ENCODE measurements at regions not wholly inside any gene's neighbourhood (a gene's known extent, or its start where the extent isn't known, plus 50 kb on each side); places are given as distances from the start of the nearest gene placed in this dataset.

DNA sequence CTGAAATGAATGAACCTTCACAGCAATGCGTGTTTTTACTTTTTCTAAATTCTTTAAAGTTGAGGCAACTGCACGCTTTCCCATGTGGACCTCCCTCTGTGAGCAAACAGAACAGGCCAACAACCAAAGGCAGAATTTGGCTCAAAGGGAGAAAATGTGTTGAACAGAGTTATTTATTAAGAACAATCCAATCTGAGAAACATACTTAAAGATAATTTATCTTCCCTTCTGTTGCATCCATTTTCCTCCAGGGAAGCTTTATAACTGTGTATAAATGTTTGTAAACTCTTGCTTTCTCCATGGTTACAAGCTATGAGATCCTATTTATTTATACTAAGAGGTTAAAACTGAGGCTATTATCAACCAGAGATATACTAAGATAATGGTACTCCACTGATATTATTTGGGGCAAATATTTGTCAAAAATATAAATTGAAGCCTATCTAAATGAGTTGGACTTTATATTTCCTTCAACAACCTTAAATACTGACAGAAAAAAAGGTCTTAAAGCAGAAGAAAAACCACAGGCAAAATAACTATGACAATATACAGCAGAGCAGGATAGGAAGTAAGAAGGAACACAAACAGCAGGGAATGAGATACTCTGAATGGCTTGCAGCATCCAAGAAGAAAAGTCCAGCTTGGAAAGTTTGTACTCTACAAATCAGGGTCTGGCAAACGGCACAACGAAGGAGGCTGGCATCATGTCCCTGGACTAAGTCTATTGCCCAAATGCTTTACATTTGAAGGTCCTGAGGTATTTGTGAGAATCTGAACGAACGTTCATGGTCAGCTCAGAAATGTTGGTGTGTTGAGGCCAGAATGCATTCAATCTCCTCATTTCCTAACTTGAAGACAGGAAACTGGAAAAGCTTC is 663.2 kb upstream of the INTU start:
- Histone ChIP-seq H3K9me3 (replicated peaks; ENCODE audit: control insufficient read depth, low read depth, low read length) (no peaks in the 10 kb centered on the region), H3K36me3 (ENCODE audit: control insufficient read depth, insufficient read depth, low read length) (no peaks in the 10 kb centered on the region), H3K27ac (ENCODE audit: low read length) (peak overlapping the region; percentile 89), H3K27me3 (ENCODE audit: control insufficient read depth, insufficient read depth, low read length) (no peaks in the 10 kb centered on the region), H3K4me1 (ENCODE audit: control insufficient read depth, insufficient read depth, low read length) (peaks cover 3% of the 10 kb centered on the region), H3K4me3 (ENCODE audit: low read length) (no peak overlapping the region)
- peak; percentile 94 for DNase-seq
- WGBS (ENCODE audit: insufficient coverage) = no CpG with 5 or more reads among the region's 6 CpGs

DNA sequence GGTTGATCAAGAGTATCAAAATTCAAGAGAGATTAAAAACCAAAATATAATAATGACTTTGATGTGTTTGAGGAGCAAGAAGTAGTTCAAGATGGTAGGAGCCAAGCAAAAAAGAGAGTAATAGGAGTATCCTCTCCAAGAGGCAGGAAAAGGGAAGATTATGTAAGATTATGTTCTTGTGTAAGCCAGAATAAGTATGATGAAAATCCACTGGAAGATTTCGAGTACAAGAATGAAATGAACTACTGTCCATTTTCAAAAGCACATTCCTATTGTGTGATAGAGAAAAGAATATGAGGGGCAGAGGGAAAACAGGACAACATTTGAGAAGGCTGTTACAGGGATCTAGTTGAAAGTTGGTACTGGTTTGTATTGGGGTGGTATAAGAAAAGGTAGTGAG is 659.6 kb upstream of the INTU start:
- Histone ChIP-seq H3K27ac (ENCODE audit: low read length) (no peak overlapping the region), H3K9me3 (replicated peaks; ENCODE audit: control insufficient read depth, low read depth, low read length) (no peaks in the 10 kb centered on the region), H3K4me1 (ENCODE audit: control insufficient read depth, insufficient read depth, low read length) (peaks cover 3% of the 10 kb centered on the region), H3K4me3 (ENCODE audit: low read length) (no peak overlapping the region), H3K36me3 (ENCODE audit: control insufficient read depth, insufficient read depth, low read length) (no peaks in the 10 kb centered on the region), H3K27me3 (ENCODE audit: control insufficient read depth, insufficient read depth, low read length) (no peaks in the 10 kb centered on the region)
- DNase-seq = no peak
- WGBS (ENCODE audit: insufficient coverage) = no CpG with 5 or more reads among the region's 1 CpG

DNA sequence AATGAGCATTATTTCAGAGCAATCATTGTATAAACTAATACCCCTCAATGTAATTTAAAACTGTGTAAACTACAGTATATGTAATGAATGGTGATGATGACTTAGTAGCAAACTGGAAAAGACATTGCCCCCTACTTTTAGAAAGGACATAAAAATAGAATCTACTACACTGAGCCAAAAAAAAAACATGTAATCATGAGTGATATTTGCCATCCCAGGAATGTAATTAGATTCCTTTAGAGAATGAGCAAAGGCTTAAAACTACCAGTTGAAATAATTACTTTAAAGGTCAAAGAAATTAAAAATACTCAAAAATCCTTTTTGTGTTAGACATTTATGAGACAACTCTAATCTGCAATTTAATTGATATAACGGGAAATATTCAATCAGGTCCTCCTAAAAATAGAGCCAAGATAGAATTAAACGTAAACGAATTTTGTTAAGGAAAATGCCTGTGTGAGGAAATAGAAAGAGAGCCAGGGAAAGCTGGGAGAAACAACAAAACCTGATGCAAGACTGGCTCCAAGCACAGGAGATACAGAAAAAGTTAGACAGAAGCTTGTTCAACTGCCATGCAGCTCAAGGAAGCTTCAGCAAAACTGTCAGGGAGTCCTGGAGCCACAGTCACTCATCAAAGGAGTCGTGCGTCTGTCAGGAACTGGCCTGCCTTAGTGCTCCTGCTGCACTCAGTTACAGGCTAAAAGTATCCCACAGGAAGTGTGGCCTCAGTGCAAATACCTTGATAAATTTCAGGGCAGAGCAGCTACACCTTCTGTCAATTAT is 655.7 kb upstream of the INTU start:
- WGBS (ENCODE audit: insufficient coverage) = 29% methylated on average over 4 of the region's 5 CpGs
- H3K4me3 ChIP-seq (ENCODE audit: low read length) = no peak overlapping the region
- H3K27me3 ChIP-seq (ENCODE audit: control insufficient read depth, insufficient read depth, low read length) = no peaks in the 10 kb centered on the region
- no peak overlapping the region for H3K27ac ChIP-seq (ENCODE audit: low read length)
- no peaks in the 10 kb centered on the region for H3K36me3 ChIP-seq (ENCODE audit: control insufficient read depth, insufficient read depth, low read length)
- H3K4me1 ChIP-seq (ENCODE audit: control insufficient read depth, insufficient read depth, low read length) = no peaks in the 10 kb centered on the region
- no peaks in the 10 kb centered on the region for H3K9me3 ChIP-seq (replicated peaks; ENCODE audit: control insufficient read depth, low read depth, low read length)
- peak; percentile 50 for DNase-seq

DNA sequence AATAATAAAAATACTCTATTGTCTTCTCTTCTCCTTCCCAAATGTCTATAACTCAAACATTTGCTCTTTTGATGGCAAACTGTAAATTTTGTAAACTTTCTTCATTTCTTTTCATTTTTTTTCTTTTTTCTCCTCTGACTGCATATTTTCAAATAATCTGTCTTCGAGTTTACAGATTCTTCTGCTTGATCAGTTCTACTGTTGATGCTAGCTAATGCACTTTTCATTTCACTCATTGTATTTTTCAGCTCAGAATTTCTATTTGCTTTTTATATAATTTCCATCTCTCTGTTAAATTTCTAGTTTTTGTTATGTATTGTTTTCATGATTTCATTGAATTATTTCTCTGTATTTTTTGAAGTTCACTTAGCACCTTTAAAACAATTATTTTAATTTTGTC is 646.8 kb upstream of the INTU start:
- no peak for DNase-seq
- Histone ChIP-seq H3K4me1 (ENCODE audit: control insufficient read depth, insufficient read depth, low read length) (no peaks in the 10 kb centered on the region), H3K27ac (ENCODE audit: low read length) (no peak overlapping the region), H3K36me3 (ENCODE audit: control insufficient read depth, insufficient read depth, low read length) (no peaks in the 10 kb centered on the region), H3K4me3 (ENCODE audit: low read length) (no peak overlapping the region), H3K27me3 (ENCODE audit: control insufficient read depth, insufficient read depth, low read length) (no peaks in the 10 kb centered on the region), H3K9me3 (replicated peaks; ENCODE audit: control insufficient read depth, low read depth, low read length) (no peaks in the 10 kb centered on the region)
- no CpG with 5 or more reads among the region's 1 CpG for WGBS (ENCODE audit: insufficient coverage)

DNA sequence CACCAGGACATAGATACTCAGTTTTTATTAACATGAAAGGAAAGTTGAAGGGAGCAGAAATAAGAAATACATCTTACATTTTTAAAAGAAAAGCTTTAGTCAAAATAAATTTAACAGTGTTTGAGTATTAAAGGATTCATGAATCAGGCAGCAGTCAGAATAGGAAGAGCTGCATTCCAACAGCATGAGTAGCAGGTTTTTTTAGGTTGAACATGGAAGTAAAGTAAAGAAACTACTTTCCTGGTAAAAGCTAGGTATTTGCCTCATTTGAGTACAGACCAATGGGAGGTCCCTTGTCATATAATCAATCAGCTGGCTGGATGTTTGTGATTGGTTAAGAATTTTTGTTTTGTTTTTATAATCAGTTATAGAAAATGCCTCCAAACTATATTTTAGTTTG is 645.9 kb upstream of the INTU start:
- H3K4me3 ChIP-seq (ENCODE audit: low read length) = no peak overlapping the region
- no peaks in the 10 kb centered on the region for H3K27me3 ChIP-seq (ENCODE audit: control insufficient read depth, insufficient read depth, low read length)
- H3K4me1 ChIP-seq (ENCODE audit: control insufficient read depth, insufficient read depth, low read length) = no peaks in the 10 kb centered on the region
- peaks cover under 1% of the 10 kb centered on the region for H3K9me3 ChIP-seq (replicated peaks; ENCODE audit: control insufficient read depth, low read depth, low read length)
- DNase-seq = no peak
- no peak overlapping the region for H3K27ac ChIP-seq (ENCODE audit: low read length)
- H3K36me3 ChIP-seq (ENCODE audit: control insufficient read depth, insufficient read depth, low read length) = no peaks in the 10 kb centered on the region

DNA sequence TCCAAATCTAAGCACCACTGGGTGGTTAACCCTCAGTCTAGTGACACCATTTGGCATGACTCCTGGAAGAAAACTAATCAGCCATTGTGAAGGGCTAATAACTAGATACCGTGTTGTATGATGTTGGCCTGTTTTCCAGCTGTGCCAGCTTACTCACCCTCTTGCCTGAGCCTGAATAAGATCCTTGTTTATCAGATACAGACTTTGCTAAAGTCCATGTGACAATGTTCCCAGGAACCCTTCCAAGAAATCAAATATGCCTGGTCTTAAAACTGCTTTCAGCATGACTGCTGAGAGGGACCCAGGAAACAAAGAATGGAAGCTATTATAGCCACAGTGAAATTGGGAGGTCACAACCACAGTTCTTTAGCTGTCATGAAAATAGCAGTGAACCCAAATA is 640.8 kb upstream of the INTU start:
- DNase-seq = no peak
- WGBS (ENCODE audit: insufficient coverage) = no CpG with 5 or more reads among the region's 1 CpG
- no peaks in the 10 kb centered on the region for H3K4me1 ChIP-seq (ENCODE audit: control insufficient read depth, insufficient read depth, low read length)
- H3K36me3 ChIP-seq (ENCODE audit: control insufficient read depth, insufficient read depth, low read length) = no peaks in the 10 kb centered on the region
- no peak overlapping the region for H3K27ac ChIP-seq (ENCODE audit: low read length)
- no peak overlapping the region for H3K4me3 ChIP-seq (ENCODE audit: low read length)
- H3K27me3 ChIP-seq (ENCODE audit: control insufficient read depth, insufficient read depth, low read length) = no peaks in the 10 kb centered on the region
- H3K9me3 ChIP-seq (replicated peaks; ENCODE audit: control insufficient read depth, low read depth, low read length) = peaks cover 3% of the 10 kb centered on the region

DNA sequence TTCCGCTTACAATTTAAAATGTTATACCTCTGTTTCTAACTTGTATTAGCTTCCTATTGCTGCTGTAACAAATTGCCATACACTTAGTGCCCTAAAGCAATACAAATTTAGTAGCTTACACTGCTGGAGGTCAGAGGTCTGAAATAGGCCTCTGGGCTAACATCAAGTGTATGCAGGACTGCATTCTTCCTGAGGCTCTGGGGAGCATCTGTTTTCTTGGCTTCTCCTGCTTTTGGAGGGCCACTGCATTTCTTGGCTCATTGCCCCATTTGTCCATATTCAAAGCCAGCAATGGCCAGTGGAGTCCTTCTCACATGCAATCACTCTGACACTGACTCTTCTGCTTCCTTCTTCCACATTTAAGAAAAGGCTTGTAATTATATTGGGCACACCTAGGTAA is 639.8 kb upstream of the INTU start:
- no CpG with 5 or more reads among the region's 1 CpG for WGBS (ENCODE audit: insufficient coverage)
- no peak for DNase-seq
- Histone ChIP-seq H3K27me3 (ENCODE audit: control insufficient read depth, insufficient read depth, low read length) (no peaks in the 10 kb centered on the region), H3K9me3 (replicated peaks; ENCODE audit: control insufficient read depth, low read depth, low read length) (peaks cover 3% of the 10 kb centered on the region), H3K27ac (ENCODE audit: low read length) (no peak overlapping the region), H3K36me3 (ENCODE audit: control insufficient read depth, insufficient read depth, low read length) (no peaks in the 10 kb centered on the region), H3K4me3 (ENCODE audit: low read length) (no peak overlapping the region), H3K4me1 (ENCODE audit: control insufficient read depth, insufficient read depth, low read length) (no peaks in the 10 kb centered on the region)

DNA sequence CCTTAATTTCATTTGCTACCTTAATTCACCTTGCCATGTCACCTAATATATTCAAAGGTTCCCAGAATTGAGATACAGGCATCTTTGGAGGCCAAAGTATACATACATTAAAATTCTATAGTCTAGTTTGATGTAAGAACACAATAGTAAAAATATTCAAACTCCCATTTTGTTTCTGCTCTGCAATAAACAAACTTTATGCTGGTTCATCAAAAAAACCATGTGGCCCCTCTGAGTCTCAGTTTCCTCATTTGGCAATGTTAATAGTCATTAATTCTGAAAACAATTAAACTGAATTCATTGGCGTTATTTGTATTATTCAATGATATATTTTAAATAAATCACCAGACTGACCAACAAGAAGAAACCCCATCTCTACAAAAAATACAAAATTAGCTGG is 639.4 kb upstream of the INTU start:
- no CpG with 5 or more reads among the region's 1 CpG for WGBS (ENCODE audit: insufficient coverage)
- Histone ChIP-seq H3K27me3 (ENCODE audit: control insufficient read depth, insufficient read depth, low read length) (no peaks in the 10 kb centered on the region), H3K4me3 (ENCODE audit: low read length) (no peak overlapping the region), H3K9me3 (replicated peaks; ENCODE audit: control insufficient read depth, low read depth, low read length) (peaks cover 3% of the 10 kb centered on the region), H3K27ac (ENCODE audit: low read length) (no peak overlapping the region), H3K36me3 (ENCODE audit: control insufficient read depth, insufficient read depth, low read length) (no peaks in the 10 kb centered on the region), H3K4me1 (ENCODE audit: control insufficient read depth, insufficient read depth, low read length) (no peaks in the 10 kb centered on the region)
- DNase-seq = no peak

DNA sequence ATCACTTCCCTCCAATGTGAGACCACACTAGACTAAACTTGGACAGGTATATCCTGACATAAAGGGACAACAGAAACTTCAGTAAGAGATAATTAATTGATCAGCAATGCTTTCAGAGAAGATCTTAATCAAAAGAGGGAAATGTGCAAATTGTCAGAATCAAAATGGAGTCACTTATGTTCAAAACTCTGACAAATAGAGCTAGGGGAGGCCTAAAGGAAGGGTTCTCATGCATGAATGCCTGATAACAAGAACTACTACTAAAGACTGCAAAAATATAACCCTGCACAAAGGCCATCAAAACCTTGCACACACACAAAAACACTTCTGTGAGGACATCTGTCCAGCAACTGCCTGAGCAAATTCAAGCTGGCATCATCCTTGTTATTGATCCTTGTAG is 637.5 kb upstream of the INTU start:
- Histone ChIP-seq H3K9me3 (replicated peaks; ENCODE audit: control insufficient read depth, low read depth, low read length) (peaks cover 3% of the 10 kb centered on the region), H3K27me3 (ENCODE audit: control insufficient read depth, insufficient read depth, low read length) (no peaks in the 10 kb centered on the region), H3K4me1 (ENCODE audit: control insufficient read depth, insufficient read depth, low read length) (no peaks in the 10 kb centered on the region), H3K27ac (ENCODE audit: low read length) (no peak overlapping the region), H3K4me3 (ENCODE audit: low read length) (no peak overlapping the region), H3K36me3 (ENCODE audit: control insufficient read depth, insufficient read depth, low read length) (no peaks in the 10 kb centered on the region)
- no peak for DNase-seq

DNA sequence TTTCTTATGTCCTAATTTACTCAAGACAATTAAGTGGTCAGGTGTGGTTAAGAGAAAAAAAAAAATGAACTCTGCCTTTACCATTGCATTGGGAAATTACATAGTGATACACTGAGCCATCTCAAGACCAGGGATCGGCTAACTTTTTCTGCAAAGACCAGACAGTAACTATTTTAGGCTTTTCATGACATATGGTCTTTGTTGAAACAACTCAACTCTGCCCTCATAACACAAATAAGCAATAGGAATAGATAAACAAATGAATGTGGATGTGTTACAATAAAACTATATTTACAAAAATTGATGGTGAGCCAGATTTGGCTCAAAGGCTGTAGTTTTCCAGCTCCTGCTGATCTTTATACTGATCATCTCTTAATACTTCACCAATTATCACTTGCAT is 632.6 kb upstream of the INTU start:
- no peaks in the 10 kb centered on the region for H3K27me3 ChIP-seq (ENCODE audit: control insufficient read depth, insufficient read depth, low read length)
- H3K9me3 ChIP-seq (replicated peaks; ENCODE audit: control insufficient read depth, low read depth, low read length) = no peaks in the 10 kb centered on the region
- no peak overlapping the region for H3K27ac ChIP-seq (ENCODE audit: low read length)
- H3K4me1 ChIP-seq (ENCODE audit: control insufficient read depth, insufficient read depth, low read length) = no peaks in the 10 kb centered on the region
- H3K4me3 ChIP-seq (ENCODE audit: low read length) = no peak overlapping the region
- no peak for DNase-seq
- H3K36me3 ChIP-seq (ENCODE audit: control insufficient read depth, insufficient read depth, low read length) = no peaks in the 10 kb centered on the region
- WGBS (ENCODE audit: insufficient coverage) = no CpG with 5 or more reads among the region's 1 CpG
